HAP-1 (cell line): ENCODE measurements at regions not wholly inside any gene's neighbourhood (a gene's known extent, or its start where the extent isn't known, plus 50 kb on each side); places are given as distances from the start of the nearest gene placed in this dataset.
A peak's percentile ranks its signal among the peaks of the same experiment; 100 is the strongest.

Experiments used
- DNase-seq, 2 experiments: peaks; one replicate each; pipeline ENCODE4 v3.0.0-alpha.2; 2016 to 2020; ENCODE audit warnings: low spot score in 2 of 2
- H3K27me3 ChIP-seq: fragments of 250-450 bp; sonication (Bioruptor Pico); 2 replicates; pipeline ENCODE4 v1.5.1; 2020; ENCODE audit warnings: low read depth, mild to moderate bottlenecking, moderate library complexity
- H3K36me3 ChIP-seq: fragments of 250-450 bp; sonication (Bioruptor Pico); replicated peaks from 2 replicates; pipeline ENCODE4 v1.5.1; 2020; ENCODE audit warnings: mild to moderate bottlenecking
- H3K4me1 ChIP-seq: fragments of 250-450 bp; sonication (Bioruptor Pico); 2 replicates; pipeline ENCODE4 v1.5.1; 2020; ENCODE audit warnings: mild to moderate bottlenecking
- H3K4me3 ChIP-seq: fragments of 250-450 bp; sonication (Bioruptor Pico); 2 replicates; pipeline ENCODE4 v1.5.1; 2020; ENCODE audit warnings: mild to moderate bottlenecking, moderate library complexity
- H3K9me3 ChIP-seq: fragments of 250-450 bp; sonication (Bioruptor Pico); 2 replicates; pipeline ENCODE4 v1.5.1; 2020; ENCODE audit warnings: mild to moderate bottlenecking, moderate library complexity
- in situ Hi-C: fragments of 300-500 bp; cut with MboI; formaldehyde crosslinking; loops from 3 replicates; pipeline ENCODE4 v1.14.3; 2020; ENCODE audit warnings: low sequenced_read_pairs, inconsistent platforms, mixed read lengths

GRCh38 chr4:89587364-89587763, 249.6 kb downstream of the SNCA start:
- in situ Hi-C loops: no loop called here
- no peaks in the 10 kb centered on the region for H3K36me3 ChIP-seq
- H3K9me3 ChIP-seq: no peaks in the 10 kb centered on the region
- no peak overlapping the region for H3K4me3 ChIP-seq
- DNase-seq: no peak
- no peaks in the 10 kb centered on the region for H3K27me3 ChIP-seq
- H3K4me1 ChIP-seq: 0 out of 2 replicates have a peak, but pooled peaks cover 3% of the 10 kb centered on the region

GRCh38 chr4:89586864-89587263, 250.1 kb downstream of the SNCA start:
- DNase-seq: peak in 1 of 2 experiments; percentile 30
- Histone ChIP-seq H3K9me3 (no peaks in the 10 kb centered on the region), H3K36me3 (no peaks in the 10 kb centered on the region), H3K4me3 (no peak overlapping the region), H3K4me1 (0 out of 2 replicates have a peak, but pooled peaks cover 3% of the 10 kb centered on the region), H3K27me3 (no peaks in the 10 kb centered on the region)
- in situ Hi-C loops: no loop called here

GRCh38 chr4:89586318-89586717, 250.6 kb downstream of the SNCA start:
- Histone ChIP-seq H3K4me3 (no peak overlapping the region), H3K27me3 (no peaks in the 10 kb centered on the region), H3K9me3 (no peaks in the 10 kb centered on the region), H3K4me1 (0 out of 2 replicates have a peak, but pooled peaks cover 3% of the 10 kb centered on the region), H3K36me3 (no peaks in the 10 kb centered on the region)
- in situ Hi-C loops: no loop called here
- DNase-seq: peak; percentile 10 to 25

DNA sequence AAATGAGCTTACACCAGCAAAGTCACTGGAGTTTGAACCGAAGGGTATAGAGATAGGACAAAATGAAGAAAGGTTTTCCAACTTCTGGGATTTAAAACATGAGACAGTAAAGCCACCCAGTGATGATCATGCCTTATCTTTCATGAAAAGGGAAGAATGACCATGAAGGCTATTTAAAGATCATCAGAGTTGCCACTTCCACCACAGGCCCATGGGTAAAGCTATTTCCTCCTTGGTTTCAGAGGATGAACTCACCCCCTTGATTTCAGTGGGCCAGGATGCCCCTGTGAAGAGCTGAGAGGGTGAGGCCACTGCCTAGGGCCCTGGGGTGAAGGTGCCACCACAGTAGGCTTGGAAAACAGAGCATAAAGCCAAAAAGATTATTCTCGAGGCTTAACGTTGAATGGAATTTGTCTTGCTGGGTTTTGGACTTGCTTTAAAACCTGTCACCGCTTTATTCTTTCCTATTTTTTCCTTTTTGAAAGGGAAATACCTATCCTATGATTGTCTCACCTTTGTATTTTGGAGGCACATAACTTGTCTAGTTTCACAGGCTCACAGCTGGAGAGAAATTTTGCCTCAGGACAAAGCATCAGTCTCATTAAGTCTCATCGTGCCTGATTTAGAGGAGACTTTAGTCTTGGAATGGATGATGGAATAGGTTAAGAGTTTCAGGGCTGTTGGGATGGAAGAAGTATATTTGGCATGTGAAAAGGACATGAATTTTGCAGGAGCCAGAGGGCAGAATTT, 254.0 kb downstream of the SNCA start:
- Histone ChIP-seq H3K36me3 (no peaks in the 10 kb centered on the region), H3K9me3 (no peaks in the 10 kb centered on the region), H3K4me1 (no peaks in the 10 kb centered on the region), H3K27me3 (no peaks in the 10 kb centered on the region), H3K4me3 (no peak overlapping the region)
- in situ Hi-C loops: no loop called here
- no peak for DNase-seq

- no peaks in the 10 kb centered on the region for H3K4me1 ChIP-seq
- H3K9me3 ChIP-seq: 0 out of 2 replicates have a peak, but pooled peaks cover 2% of the 10 kb centered on the region
- in situ Hi-C loops: no loop called here
- H3K36me3 ChIP-seq: no peaks in the 10 kb centered on the region
- DNase-seq: no peak
- no peaks in the 10 kb centered on the region for H3K27me3 ChIP-seq
- H3K4me3 ChIP-seq: no peak overlapping the region
These were observed 257.2 kb downstream of the SNCA start for GRCh38 chr4:89579771-89580170.

DNA sequence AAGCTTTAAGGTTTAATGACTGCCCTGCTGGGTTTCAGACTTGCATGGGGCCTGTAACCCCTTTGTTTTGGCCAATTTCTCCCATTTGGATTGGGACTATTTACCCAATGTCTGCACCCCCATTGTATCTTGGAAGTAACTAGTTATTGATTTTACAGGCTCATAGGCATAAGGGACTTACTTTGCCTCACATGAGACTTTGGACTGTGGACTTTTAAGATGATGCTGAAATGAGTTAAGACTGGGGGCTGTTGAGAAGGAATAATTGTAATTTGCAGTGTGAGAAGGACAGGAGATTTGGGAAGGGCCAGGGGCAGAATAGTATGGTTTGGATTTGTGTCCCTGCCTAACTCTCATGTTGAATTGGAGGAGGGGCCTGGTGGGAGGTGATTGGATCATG, 260.7 kb downstream of the SNCA start:
- Histone ChIP-seq H3K36me3 (no peaks in the 10 kb centered on the region), H3K27me3 (no peaks in the 10 kb centered on the region), H3K4me1 (peaks cover 21% of the 10 kb centered on the region), H3K9me3 (0 out of 2 replicates have a peak, but pooled peaks cover 2% of the 10 kb centered on the region), H3K4me3 (no peak overlapping the region)
- DNase-seq: no peak
- in situ Hi-C loops: no loop called here

DNA sequence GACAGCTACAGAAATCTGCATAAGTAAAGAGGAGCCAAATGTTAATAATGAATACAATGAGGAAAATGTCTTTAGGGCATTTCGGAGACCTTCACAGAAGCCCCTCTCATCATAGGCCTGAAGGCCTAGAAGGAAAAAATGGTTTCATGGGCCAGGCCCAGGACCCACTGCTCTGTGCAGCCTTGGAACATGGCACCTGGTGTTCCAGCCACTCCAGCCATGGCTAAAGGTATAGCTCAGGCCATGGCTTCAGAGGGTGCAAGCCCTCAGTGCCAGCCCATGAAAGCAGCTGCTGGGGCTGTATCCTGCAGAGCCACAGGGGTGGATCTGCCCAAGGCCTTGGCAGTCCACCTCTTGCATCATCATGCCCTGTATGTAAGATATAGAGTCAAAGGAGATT, 261.1 kb downstream of the SNCA start:
- Histone ChIP-seq H3K4me3 (no peak overlapping the region), H3K9me3 (0 out of 2 replicates have a peak, but pooled peaks cover 2% of the 10 kb centered on the region), H3K27me3 (no peaks in the 10 kb centered on the region), H3K36me3 (no peaks in the 10 kb centered on the region), H3K4me1 (peaks cover 24% of the 10 kb centered on the region)
- in situ Hi-C loops: no loop called here
- no peak for DNase-seq

- no peak for DNase-seq
- H3K36me3 ChIP-seq: no peaks in the 10 kb centered on the region
- H3K4me3 ChIP-seq: no peak overlapping the region
- H3K27me3 ChIP-seq: no peaks in the 10 kb centered on the region
- H3K9me3 ChIP-seq: 0 out of 2 replicates have a peak, but pooled peaks cover 2% of the 10 kb centered on the region
- in situ Hi-C loops: no loop called here
- H3K4me1 ChIP-seq: peaks cover 24% of the 10 kb centered on the region
These were observed 262.8 kb downstream of the SNCA start for GRCh38 chr4:89574176-89574575.

- no peak for DNase-seq
- Histone ChIP-seq H3K4me3 (no peak overlapping the region), H3K9me3 (0 out of 2 replicates have a peak, but pooled peaks cover 2% of the 10 kb centered on the region), H3K4me1 (peaks cover 24% of the 10 kb centered on the region), H3K27me3 (no peaks in the 10 kb centered on the region), H3K36me3 (no peaks in the 10 kb centered on the region)
- in situ Hi-C loops: no loop called here
These were observed 263.3 kb downstream of the SNCA start for GRCh38 chr4:89573656-89574055.

DNA sequence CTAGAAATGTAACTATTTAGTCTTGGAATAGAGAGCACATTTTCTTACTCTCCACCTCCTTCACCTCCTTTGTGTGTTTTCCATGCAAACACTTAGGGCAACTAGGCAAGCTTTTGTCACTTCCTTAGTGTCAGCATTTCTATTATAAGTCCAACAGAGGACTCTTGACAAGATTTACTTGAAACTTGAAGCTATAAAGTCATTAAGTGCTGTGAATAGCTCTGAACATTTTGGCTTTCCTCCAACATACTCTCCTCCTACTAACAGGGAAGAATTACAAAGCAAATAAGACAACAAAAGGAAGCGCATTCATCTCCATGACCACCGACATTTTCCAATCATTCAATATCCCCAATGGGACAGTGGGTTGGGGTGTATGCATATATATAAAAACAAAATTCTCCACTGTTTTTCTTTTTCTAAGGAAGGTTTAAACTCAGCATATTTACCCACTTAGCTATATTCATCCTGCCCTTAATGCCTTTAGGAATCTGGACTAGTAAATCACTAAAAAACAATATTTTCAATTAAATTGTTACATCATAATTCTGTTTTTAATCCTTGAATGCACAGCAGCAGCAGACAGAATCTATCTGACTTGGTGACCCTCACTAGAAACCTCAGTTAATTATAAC, 264.6 kb downstream of the SNCA start:
- 0 out of 2 replicates have a peak, but pooled peaks cover 2% of the 10 kb centered on the region for H3K9me3 ChIP-seq
- H3K4me3 ChIP-seq: no peak overlapping the region
- no peaks in the 10 kb centered on the region for H3K27me3 ChIP-seq
- in situ Hi-C loops: no loop called here
- H3K4me1 ChIP-seq: peaks cover 24% of the 10 kb centered on the region
- DNase-seq: peak; percentile 66 to 100
- H3K36me3 ChIP-seq: no peaks in the 10 kb centered on the region

DNA sequence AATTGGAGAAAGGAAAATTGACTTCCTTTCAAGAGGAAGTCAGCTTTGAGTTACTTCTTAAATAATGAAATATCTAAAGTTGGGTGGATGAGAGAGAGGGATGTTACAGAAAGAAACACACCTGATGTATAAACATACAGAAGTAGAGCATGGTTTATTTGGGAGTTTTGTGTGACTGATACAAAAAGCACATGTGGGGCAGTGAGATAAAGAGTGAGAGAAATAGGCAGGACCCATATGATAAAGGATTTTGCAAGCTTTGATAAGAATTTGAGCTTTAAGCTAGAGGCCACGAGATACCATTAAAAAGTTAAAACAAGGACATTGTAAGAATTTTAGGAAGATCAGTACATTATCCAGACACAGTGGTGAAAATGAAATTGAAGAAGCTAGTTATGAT, 263.3 kb upstream of the GPRIN3 start:
- Histone ChIP-seq H3K27me3 (no peaks in the 10 kb centered on the region), H3K9me3 (0 out of 2 replicates have a peak, but pooled peaks cover 2% of the 10 kb centered on the region), H3K4me3 (no peak overlapping the region), H3K36me3 (no peaks in the 10 kb centered on the region), H3K4me1 (peaks cover 24% of the 10 kb centered on the region)
- in situ Hi-C loops: no loop called here
- DNase-seq: no peak

DNA sequence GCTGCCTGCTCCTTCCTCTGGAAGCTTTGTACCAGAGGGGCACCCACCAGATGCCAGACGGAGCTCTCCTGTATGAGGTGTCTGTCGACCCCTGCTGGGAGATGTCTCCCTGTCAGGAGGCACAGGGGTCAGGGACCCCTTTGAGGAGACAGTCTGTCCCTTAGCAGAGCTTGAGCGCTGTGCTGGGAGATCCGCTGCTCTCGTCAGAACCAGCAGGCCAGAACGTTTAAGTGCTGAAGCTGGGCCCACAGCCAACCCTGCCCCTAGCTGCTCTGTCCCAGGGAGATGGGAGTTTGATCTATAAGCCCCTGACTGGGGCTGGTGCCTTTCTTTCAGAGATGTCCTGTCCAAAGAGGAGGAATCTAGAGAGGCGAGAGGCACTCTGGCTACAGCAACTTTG, 260.3 kb upstream of the GPRIN3 start:
- Histone ChIP-seq H3K36me3 (no peaks in the 10 kb centered on the region), H3K4me1 (peaks cover 17% of the 10 kb centered on the region), H3K9me3 (no peaks in the 10 kb centered on the region), H3K27me3 (no peaks in the 10 kb centered on the region), H3K4me3 (no peak overlapping the region)
- DNase-seq: no peak
- in situ Hi-C loops: no loop called here

- in situ Hi-C loops: no loop called here
- H3K27me3 ChIP-seq: no peaks in the 10 kb centered on the region
- H3K4me1 ChIP-seq: peaks cover 28% of the 10 kb centered on the region
- DNase-seq: no peak
- H3K9me3 ChIP-seq: no peaks in the 10 kb centered on the region
- H3K36me3 ChIP-seq: no peaks in the 10 kb centered on the region
- H3K4me3 ChIP-seq: no peak overlapping the region
These were observed 255.8 kb upstream of the GPRIN3 start for GRCh38 chr4:89563431-89563830.

GRCh38 chr4:89562746-89563145, 255.1 kb upstream of the GPRIN3 start:
- H3K4me1 ChIP-seq: peaks cover 35% of the 10 kb centered on the region
- no peaks in the 10 kb centered on the region for H3K27me3 ChIP-seq
- DNase-seq: no peak
- H3K9me3 ChIP-seq: no peaks in the 10 kb centered on the region
- in situ Hi-C loops: no loop called here
- H3K36me3 ChIP-seq: no peaks in the 10 kb centered on the region
- H3K4me3 ChIP-seq: no peak overlapping the region
